ENCODE measurements at regions not wholly inside any gene's neighbourhood (a gene's known extent, or its start where the extent isn't known, plus 50 kb on each side); places are given as distances from the start of the nearest gene placed in this dataset.
A peak's percentile ranks its signal among the peaks of the same experiment; 100 is the strongest.
"Not testable (repeated sequence)": the region's sequence is repeated elsewhere in the genome, so short reads cannot be mapped to it uniquely, and the experiment has no call there.

DNA sequence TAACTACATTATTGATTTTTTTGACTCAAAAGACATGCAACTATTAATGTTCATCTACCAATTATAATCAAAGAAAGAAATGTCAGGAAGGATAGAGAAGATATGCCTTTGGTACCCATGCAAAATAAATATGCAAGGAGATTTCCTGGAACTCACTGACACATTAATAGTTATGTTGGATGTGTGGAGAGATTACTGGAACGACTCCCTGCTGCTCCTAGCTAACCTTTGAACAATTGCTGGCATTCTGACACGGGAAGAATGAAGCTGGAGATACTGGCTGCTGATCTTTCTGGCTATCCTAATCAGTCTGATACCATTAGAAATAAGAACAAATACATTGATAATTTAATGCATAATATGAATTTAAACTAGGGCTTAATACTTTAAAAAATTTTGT is 507.9 kb upstream of the NRG3 start:
- DNase-seq, result no peak
- Histone ChIP-seq H3K27me3 (ENCODE audit: control insufficient read depth, insufficient read depth, low read length) (no peaks in the 10 kb centered on the region), H3K4me3 (ENCODE audit: insufficient read depth, low read depth, low read length) (no peak overlapping the region), H3K36me3 (replicated peaks; ENCODE audit: control insufficient read depth, insufficient read depth, low read length) (no peaks in the 10 kb centered on the region)

DNA sequence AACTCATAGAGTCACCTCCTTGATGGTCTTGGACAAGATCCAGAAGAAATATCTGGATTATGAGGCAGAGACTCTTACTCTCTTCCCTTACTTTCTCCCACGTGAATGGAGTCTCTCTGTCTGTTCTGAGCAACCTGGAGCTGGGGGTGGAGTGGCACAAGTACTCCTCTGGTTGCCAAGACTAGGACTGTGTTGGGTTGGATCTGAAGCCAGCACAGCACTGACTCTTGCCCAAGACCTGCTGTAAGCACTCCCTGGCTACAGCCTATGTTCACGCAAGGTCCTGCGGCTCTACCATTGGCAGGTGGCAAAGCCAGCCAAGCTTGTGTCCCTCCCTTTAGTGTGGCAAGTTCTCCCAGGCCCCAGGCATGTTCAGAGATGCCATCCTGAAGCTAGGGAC is 488.2 kb upstream of the NRG3 start:
- no peaks in the 10 kb centered on the region for H3K27me3 ChIP-seq (ENCODE audit: control insufficient read depth, insufficient read depth, low read length)
- no peaks in the 10 kb centered on the region for H3K36me3 ChIP-seq (replicated peaks; ENCODE audit: control insufficient read depth, insufficient read depth, low read length)
- no peak for DNase-seq
- no peak overlapping the region for H3K4me3 ChIP-seq (ENCODE audit: insufficient read depth, low read depth, low read length)

DNA sequence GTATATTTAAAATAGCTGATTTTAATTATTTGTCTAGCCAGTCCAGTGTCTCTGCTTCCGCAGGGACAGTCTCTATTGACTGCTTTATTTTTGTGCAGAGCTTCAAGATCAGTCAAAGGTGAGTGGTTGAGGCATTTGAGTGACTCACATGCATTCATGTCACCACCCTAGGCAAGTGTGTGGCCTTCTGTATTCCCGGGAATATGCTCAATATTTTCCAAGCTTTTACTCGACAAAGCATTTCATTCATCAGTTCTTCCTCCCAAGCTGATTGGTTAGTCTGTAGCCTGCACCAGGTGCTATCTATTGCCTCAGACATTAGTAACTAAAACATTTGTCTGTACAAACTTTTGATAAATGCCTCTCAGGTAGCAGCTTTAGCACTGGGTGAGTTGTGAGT is 471.5 kb upstream of the NRG3 start:
- no peak overlapping the region for H3K4me3 ChIP-seq (ENCODE audit: insufficient read depth, low read depth, low read length)
- DNase-seq, result no peak
- H3K36me3 ChIP-seq (replicated peaks; ENCODE audit: control insufficient read depth, insufficient read depth, low read length), result no peaks in the 10 kb centered on the region
- H3K27me3 ChIP-seq (ENCODE audit: control insufficient read depth, insufficient read depth, low read length), result no peaks in the 10 kb centered on the region

GRCh38 chr10:81405399-81405798 is 469.6 kb upstream of the NRG3 start:
- Histone ChIP-seq H3K4me3 (ENCODE audit: insufficient read depth, low read depth, low read length) (no peak overlapping the region), H3K36me3 (replicated peaks; ENCODE audit: control insufficient read depth, insufficient read depth, low read length) (no peaks in the 10 kb centered on the region), H3K27me3 (ENCODE audit: control insufficient read depth, insufficient read depth, low read length) (no peaks in the 10 kb centered on the region)
- DNase-seq, result no peak

DNA sequence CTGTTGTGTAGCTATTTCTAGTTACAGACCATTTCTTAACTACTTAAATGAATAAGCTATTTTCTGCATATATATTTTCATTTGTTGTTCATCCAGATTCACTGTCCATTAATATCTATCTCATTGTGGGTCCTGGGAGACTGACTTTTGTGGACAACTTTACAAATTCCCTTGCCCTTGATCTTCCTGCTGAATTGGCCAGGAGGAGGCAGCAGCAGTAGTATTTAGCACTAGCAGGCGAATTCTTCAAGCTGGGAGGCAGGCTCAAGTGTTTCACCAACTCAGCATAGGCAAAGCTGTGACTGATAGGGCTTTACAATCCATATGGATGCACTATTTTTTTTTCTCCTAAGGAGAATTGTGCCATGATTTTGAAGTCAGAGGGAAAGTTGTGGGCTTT is 461.0 kb upstream of the NRG3 start:
- H3K4me3 ChIP-seq (ENCODE audit: insufficient read depth, low read depth, low read length), result no peak overlapping the region
- H3K36me3 ChIP-seq (replicated peaks; ENCODE audit: control insufficient read depth, insufficient read depth, low read length), result no peaks in the 10 kb centered on the region
- peak; percentile 15 for DNase-seq
- H3K27me3 ChIP-seq (ENCODE audit: control insufficient read depth, insufficient read depth, low read length), result no peaks in the 10 kb centered on the region

GRCh38 chr10:81426722-81427121 is 448.3 kb upstream of the NRG3 start:
- Histone ChIP-seq H3K27me3 (ENCODE audit: control insufficient read depth, insufficient read depth, low read length) (no peaks in the 10 kb centered on the region), H3K36me3 (replicated peaks; ENCODE audit: control insufficient read depth, insufficient read depth, low read length) (no peaks in the 10 kb centered on the region), H3K4me3 (ENCODE audit: insufficient read depth, low read depth, low read length) (no peak overlapping the region)
- DNase-seq, result no peak

DNA sequence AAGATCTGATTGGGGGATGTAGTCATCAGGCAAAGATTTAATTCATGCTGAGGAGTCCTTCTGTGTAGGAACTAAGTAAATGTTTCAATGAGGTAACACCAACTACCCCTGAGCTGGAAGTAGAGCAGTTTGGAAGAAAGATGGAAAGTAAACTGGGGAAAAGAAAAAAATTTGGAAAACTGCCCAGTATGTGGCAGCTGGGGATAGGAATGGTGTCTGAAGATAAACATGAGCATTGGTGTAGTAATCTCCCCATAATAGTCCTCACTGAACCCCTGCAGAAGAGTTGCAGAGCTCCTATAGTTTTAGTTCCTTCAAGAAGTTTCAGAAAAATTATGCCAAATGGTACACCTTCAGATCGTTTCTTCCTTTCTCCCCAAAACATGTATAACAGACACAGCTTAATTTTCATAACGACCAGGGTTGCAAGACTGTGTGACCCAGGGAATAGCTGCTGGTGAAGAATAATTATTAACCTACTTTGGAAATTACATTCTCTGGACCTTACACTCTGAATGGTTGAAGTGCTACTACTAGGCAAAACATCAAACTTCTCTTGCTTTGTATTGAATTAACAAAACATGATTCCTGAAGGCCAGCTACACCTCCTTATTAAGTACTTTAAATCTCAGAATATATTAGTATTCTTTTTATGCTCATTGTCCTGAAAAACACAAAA is 446.4 kb upstream of the NRG3 start:
- DNase-seq, result no peak
- H3K36me3 ChIP-seq (replicated peaks; ENCODE audit: control insufficient read depth, insufficient read depth, low read length), result no peaks in the 10 kb centered on the region
- H3K4me3 ChIP-seq (ENCODE audit: insufficient read depth, low read depth, low read length), result no peak overlapping the region
- H3K27me3 ChIP-seq (ENCODE audit: control insufficient read depth, insufficient read depth, low read length), result no peaks in the 10 kb centered on the region

GRCh38 chr10:81439445-81439844 is 435.5 kb upstream of the NRG3 start:
- Histone ChIP-seq H3K27me3 (ENCODE audit: control insufficient read depth, insufficient read depth, low read length) (no peaks in the 10 kb centered on the region), H3K36me3 (replicated peaks; ENCODE audit: control insufficient read depth, insufficient read depth, low read length) (no peaks in the 10 kb centered on the region), H3K4me3 (ENCODE audit: insufficient read depth, low read depth, low read length) (no peak overlapping the region)
- no peak for DNase-seq

GRCh38 chr10:81441624-81442023 is 433.4 kb upstream of the NRG3 start:
- DNase-seq; H3K36me3 ChIP-seq (replicated peaks; ENCODE audit: control insufficient read depth, insufficient read depth, low read length); H3K27me3 ChIP-seq (ENCODE audit: control insufficient read depth, insufficient read depth, low read length); H3K4me3 ChIP-seq (ENCODE audit: insufficient read depth, low read depth, low read length): not testable (repeated sequence)

- H3K27me3 ChIP-seq (ENCODE audit: control insufficient read depth, insufficient read depth, low read length), result no peaks in the 10 kb centered on the region
- H3K36me3 ChIP-seq (replicated peaks; ENCODE audit: control insufficient read depth, insufficient read depth, low read length), result no peaks in the 10 kb centered on the region
- DNase-seq, result no peak
- H3K4me3 ChIP-seq (ENCODE audit: insufficient read depth, low read depth, low read length), result no peak overlapping the region
Observed at GRCh38 chr10:81444242-81444929, 430.6 kb upstream of the NRG3 start.

- no peak for DNase-seq
- Histone ChIP-seq H3K27me3 (ENCODE audit: control insufficient read depth, insufficient read depth, low read length) (no peaks in the 10 kb centered on the region), H3K4me3 (ENCODE audit: insufficient read depth, low read depth, low read length) (no peak overlapping the region), H3K36me3 (replicated peaks; ENCODE audit: control insufficient read depth, insufficient read depth, low read length) (no peaks in the 10 kb centered on the region)
Observed at GRCh38 chr10:81450651-81451050, 424.3 kb upstream of the NRG3 start.

- DNase-seq, result no peak
- Histone ChIP-seq H3K4me3 (ENCODE audit: insufficient read depth, low read depth, low read length) (no peak overlapping the region), H3K36me3 (replicated peaks; ENCODE audit: control insufficient read depth, insufficient read depth, low read length) (no peaks in the 10 kb centered on the region), H3K27me3 (ENCODE audit: control insufficient read depth, insufficient read depth, low read length) (no peaks in the 10 kb centered on the region)
Observed at GRCh38 chr10:81472927-81473470, 402.0 kb upstream of the NRG3 start.

- DNase-seq, result no peak
- Histone ChIP-seq H3K36me3 (replicated peaks; ENCODE audit: control insufficient read depth, insufficient read depth, low read length) (no peaks in the 10 kb centered on the region), H3K27me3 (ENCODE audit: control insufficient read depth, insufficient read depth, low read length) (no peaks in the 10 kb centered on the region), H3K4me3 (ENCODE audit: insufficient read depth, low read depth, low read length) (no peak overlapping the region)
Observed at GRCh38 chr10:81473755-81474154, 401.2 kb upstream of the NRG3 start.

GRCh38 chr10:81479316-81479715 is 395.7 kb upstream of the NRG3 start:
- DNase-seq, result peak; percentile 24

DNA sequence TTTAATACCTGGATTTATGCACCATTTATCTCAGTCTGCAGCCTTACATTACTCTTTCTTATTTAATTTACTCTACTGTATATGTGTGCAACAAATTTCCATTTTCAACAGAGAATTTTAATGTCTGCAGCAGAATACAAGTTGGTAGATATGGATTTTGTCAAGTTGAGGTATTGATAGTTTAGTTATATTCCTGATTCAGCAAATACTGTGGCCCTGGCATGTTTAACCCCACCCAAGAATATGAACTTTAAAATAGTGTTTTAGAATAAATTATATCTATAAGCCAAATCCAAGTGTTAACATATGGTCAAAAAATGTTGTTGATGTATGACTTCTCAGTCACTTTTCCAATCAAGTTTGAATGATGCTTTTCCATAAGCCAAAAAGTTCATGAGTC is 378.4 kb upstream of the NRG3 start:
- no peak overlapping the region for H3K4me3 ChIP-seq (ENCODE audit: insufficient read depth, low read depth, low read length)
- DNase-seq, result no peak
- H3K36me3 ChIP-seq (replicated peaks; ENCODE audit: control insufficient read depth, insufficient read depth, low read length), result no peaks in the 10 kb centered on the region
- H3K27me3 ChIP-seq (ENCODE audit: control insufficient read depth, insufficient read depth, low read length), result no peaks in the 10 kb centered on the region

More at GRCh38 chr10:81479316-81479715, 395.7 kb upstream of the NRG3 start:
- H3K36me3 ChIP-seq (replicated peaks; ENCODE audit: control insufficient read depth, insufficient read depth, low read length), result no peaks in the 10 kb centered on the region
- H3K4me3 ChIP-seq (ENCODE audit: insufficient read depth, low read depth, low read length), result no peak overlapping the region
- H3K27me3 ChIP-seq (ENCODE audit: control insufficient read depth, insufficient read depth, low read length), result no peaks in the 10 kb centered on the region
